NOMO-1 (cell line): ENCODE measurements at regions not wholly inside any gene's neighbourhood (a gene's known extent, or its start where the extent isn't known, plus 50 kb on each side); places are given as distances from the start of the nearest gene placed in this dataset.

Experiments
- DNase-seq, 2 experiments: peaks; one replicate each; lab custom pipeline; 2025; ENCODE audit not compliant: unreplicated experiment in 2 of 2; lab: John Stamatoyannopoulos, UW

DNA sequence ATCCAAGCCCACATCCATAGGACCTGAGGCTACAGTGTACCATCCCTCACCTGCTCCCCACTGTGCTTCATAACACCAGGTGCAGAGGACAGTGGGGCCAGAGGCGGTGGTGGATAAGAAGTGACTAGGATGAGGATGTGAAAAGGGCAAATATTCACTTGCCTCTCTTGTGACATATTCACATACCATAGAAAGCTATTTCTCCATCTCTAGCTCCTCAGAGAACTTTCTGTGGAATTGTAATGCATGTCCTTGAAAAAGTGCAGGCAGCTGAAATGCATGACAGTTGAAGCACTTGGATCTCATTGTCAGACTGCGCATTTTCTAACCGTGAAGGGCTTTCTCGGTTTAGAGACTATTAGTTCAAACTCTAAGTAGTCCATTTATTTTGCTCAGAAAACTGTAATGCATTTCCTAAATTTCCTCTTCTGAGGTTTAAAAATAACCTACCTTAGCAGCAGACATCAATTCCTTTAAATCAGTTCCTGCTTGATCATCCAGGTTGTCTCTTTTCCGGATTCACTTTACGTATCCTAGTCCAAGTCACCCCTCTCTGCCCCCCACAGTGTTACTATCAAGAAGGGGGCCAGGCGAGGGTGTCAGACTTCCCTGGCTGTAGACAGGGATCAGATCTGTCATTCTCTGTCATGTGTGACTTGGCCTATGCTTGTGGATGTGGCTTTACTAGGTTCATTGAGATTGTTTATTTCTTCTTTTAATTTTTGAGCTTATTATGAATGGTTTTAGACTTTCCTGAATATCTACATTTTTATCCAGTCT, 984.0 kb upstream of the TMEM132C start:
- no peak for DNase-seq

- no peak for DNase-seq
Measured at GRCh38 chr12:127284021-127284420, 982.9 kb upstream of the TMEM132C start.

DNA sequence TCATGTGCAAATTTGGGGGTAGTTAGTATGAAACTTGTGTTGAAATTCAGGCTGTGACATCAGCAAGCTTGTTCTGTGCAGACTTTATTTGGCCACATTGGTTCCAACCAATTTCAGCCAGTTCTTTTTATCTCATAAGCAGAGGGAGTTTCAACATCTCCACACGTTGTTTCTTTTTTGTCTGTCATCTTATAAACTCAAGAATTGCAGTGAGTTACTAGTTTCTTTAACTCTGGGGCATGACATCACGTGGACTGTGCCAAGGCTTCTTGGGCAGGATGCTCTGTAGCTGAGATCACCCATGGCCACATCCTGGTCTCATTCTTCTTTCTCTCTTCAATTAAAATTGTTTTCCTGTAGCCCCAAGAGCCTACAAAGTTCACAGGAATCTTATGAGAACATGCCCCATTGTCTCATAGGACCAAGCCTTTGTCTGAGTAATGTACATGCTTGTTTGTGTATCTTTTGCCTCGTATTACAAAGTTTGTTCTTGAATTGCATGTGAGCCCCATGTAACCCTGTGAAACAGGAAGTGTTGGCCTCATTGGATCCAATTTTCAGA, 982.0 kb upstream of the TMEM132C start:
- no peak for DNase-seq

DNA sequence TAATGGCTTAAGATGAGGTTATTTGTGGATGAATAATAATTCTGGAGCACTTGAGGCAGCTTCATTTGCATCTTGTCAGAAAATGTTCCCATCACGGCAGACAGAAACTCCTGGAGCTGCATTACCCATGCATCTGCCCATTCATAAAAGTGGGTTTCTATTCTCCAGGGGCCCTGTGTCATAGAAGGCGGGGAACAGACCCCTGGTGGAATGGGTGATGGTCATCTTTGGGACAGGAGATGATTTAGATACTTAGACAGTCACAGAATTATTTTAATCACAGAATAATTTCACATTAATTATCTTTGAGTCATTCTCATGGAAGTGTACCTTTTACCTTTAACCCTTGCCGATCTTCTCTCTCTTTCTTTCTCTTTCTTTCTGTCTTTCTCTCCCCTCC, 980.7 kb upstream of the TMEM132C start:
- DNase-seq, result no peak

DNA sequence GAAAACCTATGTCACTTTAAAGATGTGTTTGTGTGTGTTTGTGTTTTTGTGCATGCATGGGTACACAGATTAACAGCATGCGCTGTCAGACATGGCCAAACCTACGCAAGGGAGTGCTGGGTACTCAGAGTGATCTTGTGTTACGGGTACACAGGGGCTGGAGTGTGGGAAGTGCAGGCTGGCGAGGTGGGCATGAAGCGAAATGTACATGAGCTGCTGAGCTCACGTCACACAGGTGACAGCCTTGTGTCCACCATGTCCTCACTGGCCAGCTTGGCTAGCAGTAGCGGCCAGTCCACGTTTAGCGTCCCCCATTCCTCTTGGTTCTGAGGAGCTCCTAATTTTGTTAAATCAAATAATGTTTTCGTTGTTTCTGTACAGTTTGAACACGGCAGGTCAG, 979.7 kb upstream of the TMEM132C start:
- no peak for DNase-seq

GRCh38 chr12:127290251-127290650, 976.7 kb upstream of the TMEM132C start:
- DNase-seq, result no peak

DNA sequence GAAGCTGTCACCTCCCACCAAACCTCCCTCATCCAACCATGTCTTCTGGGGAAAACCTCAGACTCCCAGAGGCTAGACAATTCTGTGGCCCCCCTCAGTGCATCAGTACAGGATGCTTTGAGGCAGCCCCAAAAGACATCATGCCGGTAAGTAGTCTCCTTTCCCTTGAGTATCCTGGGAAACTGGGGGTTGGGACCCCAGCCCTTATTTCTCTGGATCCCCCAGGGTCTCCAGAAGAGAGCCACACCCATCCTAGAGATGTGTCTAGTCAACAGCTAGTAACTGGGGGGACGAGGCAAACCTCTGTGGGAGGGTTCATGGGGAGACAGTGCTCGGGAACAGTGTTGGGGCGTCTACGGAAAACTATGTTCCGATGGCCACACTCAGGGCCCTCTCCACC, 974.2 kb upstream of the TMEM132C start:
- DNase-seq, result no peak

DNA sequence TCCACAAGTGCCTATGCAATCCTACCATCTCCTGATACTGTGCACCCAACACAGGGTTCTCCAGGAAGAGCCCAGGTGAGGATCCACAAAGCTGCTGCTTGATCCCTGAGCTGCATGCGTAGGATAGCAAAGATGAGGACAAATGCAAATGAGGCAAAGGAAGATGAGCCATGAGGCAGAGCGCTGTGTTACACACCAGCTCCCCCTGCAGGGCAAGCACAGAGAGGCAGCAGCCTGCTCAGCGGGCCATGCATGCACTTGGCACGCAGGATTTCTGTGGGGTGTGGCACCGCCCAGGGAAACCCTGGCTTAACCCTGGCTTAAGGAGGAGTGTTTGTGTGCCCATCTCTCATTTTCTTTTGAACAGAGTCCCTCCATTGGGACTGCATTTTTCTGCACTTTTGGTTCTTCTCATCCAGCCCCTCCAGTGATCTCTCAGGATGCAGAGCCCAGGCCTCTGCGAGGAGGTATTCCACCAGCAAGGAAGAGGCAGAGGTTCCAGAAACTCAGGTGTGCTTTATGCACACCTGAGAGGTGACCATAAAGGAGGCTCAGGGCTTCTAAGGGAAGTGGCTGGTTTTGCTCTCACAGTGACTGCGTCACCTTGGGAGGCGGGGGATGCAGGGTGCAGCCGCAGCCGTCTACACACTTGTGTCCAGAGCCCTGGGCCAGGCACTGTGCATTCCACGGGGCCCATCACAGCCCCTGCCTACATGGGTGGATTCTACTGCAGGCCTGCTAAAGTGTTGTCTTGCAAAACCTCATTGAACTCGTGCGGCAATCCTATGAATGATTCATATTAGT, 973.3 kb upstream of the TMEM132C start:
- peak in 1 of 2 experiments; percentile 0 for DNase-seq

GRCh38 chr12:127294651-127295210, 972.2 kb upstream of the TMEM132C start:
- DNase-seq, result no peak

DNA sequence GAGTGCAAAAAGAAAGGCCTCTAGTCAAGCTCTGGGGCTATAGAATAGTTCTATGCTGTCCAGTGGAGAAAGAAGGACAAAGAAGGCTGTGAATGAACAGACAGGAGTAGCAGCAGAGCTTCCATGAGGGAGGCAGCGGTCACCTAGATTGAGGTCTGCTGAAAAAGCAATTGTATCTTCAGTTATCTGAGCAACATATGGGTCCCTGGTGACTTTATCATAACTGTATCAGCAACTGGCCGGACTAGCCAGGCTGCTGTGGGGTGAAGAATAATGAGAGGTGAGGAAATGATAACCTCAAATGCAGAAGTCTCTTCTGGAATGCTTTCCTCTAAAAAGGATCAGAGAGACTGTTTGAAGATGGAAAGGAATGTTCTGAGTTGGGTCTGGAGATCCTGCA, 971.3 kb upstream of the TMEM132C start:
- DNase-seq, result no peak

- no peak for DNase-seq
Measured at GRCh38 chr12:127296591-127296990, 970.4 kb upstream of the TMEM132C start.

GRCh38 chr12:127297327-127297726, 969.6 kb upstream of the TMEM132C start:
- DNase-seq, result no peak

GRCh38 chr12:127300075-127300474, 966.9 kb upstream of the TMEM132C start:
- no peak for DNase-seq

DNA sequence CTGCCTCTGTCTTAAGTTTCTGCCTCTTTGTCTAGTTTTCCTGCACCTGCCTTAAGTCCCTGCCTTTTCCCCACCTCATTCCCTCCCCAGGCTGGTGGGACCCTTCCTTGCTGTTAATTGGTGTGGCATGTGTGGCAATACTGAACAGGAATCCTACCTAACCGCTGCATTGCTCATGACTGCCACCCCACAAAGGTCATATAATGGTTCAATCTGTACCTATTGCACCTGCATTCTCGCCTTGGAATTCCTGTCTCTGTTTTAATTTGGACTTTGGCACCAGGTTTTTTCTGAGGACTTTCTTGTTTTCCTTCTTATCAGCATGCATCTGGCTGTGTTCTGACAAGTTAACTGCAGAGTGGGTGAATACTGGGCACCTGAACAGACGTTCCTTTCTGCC, 966.2 kb upstream of the TMEM132C start:
- no peak for DNase-seq

GRCh38 chr12:127301876-127302275, 965.1 kb upstream of the TMEM132C start:
- no peak for DNase-seq

DNA sequence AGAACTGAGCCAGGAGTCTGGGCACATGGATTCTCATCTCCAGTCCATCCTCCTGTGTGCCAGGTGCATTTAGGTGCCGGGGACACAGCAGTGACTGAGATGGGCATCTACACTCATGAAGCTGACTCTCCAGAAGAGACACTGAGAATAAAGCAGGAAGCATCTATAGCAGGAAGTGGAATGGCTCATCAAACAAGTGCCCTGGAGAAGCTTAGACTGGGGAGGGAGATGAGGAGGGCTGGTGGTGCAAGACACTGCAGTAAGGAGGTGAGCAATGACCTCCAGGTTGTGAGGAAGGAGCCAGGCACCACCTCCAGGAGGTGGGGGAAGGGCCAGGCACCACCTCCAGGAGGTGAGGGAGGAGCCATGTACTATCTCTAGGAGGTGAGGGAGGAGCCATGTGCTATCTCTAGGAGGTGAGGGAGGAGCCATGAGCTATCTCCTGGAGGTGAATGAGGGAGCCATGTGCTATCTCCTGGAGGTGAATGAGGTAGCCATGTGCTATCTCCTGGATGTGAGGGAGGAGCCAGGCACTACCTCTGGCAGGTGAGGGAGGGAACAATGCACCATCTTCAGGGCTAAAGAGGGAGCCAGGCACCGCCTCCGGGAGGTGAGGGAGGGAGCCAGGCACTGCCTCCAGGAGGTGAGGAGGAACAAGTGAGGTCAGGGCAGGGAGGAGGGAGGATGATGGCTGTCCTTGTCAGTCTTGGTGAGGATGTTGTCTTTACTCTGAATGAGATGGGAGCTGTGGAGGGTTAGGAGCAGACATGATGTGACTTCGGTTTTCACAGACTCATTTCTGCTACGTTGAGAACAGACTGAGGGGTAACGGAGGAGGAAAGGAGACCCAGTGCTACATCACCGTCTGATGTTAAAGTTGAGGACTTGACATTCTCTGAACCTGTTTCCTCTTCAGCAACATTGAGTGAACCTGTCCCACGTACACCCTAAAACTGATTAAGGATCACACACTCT, 961.9 kb upstream of the TMEM132C start:
- no peak for DNase-seq

- DNase-seq, result no peak
Measured at GRCh38 chr12:127306604-127307215, 960.3 kb upstream of the TMEM132C start.

DNA sequence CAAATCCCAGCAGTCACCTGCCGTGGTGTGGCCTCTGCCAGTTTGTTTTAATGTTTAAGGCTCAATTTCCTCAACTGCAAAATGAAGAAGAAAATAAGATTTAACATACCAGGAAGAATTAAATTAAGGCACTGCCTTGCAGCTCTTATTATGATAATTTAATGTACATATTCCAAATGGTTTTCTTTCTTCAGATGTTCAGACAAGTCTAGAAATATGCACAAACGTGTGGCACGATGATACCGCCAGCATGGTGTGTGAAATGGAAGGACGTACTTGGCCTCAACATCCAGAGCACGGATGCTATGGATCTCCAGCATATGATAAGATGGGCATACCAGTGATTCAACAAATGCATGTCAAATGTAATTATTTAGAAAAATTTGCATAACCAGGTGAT, 959.4 kb upstream of the TMEM132C start:
- no peak for DNase-seq

- DNase-seq, result no peak
Measured at GRCh38 chr12:127308148-127308547, 958.8 kb upstream of the TMEM132C start.

DNA sequence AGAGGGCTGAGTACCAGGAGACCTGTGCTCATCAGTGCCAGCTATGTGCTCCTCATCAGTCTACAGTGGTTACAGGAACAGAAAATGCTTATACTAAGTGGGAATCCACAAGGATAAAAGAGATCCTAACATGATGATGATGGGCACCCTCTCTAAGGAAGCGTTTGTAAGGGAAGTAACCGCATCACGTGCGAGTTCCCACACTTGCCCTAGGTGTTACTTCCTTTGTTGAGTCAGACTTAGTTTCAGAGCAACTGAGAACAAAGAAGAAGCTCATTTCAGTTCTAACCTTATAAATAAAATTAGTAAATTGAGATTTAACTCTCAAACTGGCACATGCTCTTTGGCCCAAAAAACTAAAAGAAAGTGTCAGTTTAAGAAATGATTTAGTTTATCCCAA, 956.4 kb upstream of the TMEM132C start:
- DNase-seq, result no peak
